Renal cortical epithelial cell (primary cell): ENCODE measurements at regions not wholly inside any gene's neighbourhood (a gene's known extent, or its start where the extent isn't known, plus 50 kb on each side); places are given as distances from the start of the nearest gene placed in this dataset.

ENCODE experiments used
- DNase-seq: peaks from one replicate; pipeline ENCODE4 v3.0.0-alpha.2; 2011; ENCODE audit warnings: low read depth

DNA sequence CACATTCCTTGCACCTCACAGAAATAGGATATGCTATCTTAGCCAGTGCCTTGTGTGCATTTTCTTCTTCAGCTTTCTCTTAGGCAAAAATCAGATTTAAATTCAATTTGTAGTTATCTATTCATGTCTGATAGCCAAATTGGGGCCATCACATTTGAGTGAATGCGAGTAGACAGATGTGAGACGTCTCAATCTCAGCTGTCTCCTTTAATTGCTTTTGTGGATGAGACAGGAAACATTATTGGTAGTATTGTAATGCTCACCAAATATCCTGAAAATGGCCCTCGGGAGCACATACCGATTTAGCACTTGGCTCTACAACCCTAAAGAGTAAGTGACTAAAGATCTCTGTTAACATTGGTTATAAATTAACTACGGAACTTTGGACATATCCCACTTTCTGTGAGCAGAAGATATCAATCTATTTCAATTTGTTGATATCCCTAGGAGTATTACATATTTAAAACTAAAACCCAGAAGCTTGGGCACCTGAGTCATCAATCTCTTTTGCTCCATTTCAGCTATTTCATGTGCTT lies 1012.5 kb upstream of the TMEM132C start:
- no peak for DNase-seq

DNA sequence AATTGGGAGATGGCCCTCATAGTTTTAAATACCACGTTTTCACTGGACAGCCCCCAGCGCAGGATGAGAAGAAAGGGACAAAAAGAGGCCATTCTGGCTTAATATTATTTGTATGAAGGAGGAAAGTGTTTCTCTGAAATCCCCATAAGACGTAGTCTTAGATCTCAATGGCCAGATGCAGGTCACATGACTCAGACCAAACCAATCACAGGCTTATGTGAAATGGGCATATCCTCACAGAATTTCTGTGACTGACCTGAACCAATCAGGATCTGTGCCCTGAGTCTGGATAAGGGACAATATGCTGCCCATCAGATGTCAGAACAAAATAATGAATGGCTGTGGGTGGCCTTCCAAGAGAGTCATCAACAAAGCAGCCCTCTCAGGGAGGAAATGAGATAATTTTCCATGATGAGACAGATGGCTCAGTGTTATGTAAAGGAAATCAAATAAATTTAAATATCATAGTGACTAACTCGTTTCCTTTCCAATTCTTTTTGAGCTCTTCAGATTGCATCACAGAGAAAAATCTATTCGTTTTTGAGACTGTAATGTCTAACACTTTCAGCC lies 1009.5 kb upstream of the TMEM132C start:
- DNase-seq, result no peak

DNA sequence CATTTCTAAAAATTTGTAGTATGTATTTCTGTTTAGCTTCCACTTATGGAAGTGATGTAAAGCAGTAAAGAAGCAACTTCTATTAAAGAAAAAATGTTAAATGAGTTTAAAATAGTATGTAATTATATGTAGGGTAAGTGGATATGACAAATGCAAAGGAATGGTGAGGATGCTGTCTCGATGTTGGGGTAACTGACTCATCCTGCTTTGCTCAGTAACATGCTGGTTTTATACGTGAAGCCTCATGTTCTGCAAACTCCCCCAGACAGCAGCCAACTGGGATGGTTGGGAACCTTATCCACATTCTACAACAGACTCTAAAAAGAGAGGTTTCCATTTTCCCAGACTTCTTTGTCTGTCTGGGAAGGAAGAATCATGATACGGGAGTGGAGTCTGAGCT lies 1006.4 kb upstream of the TMEM132C start:
- DNase-seq, result no peak

DNA sequence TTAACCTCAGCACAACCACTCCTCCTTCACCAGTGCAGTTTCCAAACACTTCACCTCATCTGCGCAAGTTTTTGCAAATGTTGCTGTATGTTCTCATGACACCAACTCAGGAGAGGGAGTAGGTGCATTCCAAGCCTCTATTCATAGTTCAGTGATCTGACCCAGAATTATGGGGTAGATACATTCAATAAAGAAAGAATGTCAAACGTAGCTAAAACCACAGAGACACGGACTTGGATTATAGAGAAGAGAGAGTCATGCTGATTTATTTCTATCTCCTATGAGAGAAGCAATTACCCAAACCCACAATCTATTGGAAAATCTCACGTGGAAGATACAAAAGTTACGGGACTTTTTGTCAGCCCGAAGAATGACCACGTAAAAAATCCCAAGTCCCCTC lies 1006.0 kb upstream of the TMEM132C start:
- no peak for DNase-seq

DNA sequence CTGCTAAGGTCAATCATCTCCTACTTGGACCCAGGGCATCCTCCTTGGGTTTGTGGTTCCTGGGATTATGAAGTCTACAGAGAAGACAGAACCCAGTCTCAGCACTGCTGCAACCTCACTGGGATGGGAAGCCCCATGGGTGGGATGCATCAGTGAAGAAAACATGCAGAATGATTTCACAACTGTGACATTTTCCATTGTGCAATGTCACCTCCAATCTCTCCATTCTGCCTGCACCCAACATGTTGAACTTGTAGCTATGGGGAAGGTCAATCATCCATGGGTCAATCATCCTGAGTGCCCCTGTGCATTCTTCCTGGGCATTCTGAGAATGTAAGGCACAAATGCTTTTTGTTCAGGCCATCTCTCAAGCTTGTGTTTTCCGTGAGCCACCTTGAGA lies 1004.4 kb upstream of the TMEM132C start:
- no peak for DNase-seq

DNA sequence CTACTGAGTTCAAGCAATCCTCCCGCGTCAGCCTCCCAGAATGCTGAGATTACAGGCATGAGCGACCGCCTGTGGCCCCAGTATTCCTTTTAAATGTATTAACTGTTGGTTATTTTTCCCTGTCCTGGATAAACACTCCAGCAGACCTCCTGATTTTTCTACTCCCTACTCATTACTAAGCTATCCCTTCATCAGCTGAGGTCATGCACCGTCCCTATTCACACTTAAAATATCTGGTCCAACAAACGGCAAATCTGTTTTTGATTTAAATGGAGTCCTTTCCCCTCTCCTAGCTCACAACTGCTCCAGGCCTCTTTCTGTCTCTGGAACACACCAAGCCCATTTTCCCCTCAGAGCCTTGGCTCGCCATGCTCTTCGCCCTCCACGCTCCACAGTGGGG lies 1003.3 kb upstream of the TMEM132C start:
- no peak for DNase-seq

DNA sequence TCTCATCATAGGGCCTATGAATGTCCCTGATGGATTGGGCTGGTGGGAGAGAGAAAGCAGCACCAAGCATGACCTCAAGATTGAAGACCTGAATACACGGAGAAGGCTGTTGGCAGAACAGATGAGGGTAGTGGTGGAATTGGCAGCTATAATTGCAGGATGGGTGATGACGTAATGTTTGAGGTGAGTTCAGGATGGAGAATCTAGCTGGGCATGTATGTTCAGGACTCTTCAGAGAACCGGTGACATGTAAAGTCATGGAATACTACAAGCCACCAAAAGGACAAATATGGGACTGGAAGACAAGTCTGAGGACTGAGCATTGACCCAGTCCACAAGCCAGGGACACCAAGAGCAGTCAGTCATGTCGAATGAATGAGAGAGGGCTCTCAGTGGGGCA lies 999.8 kb upstream of the TMEM132C start:
- no peak for DNase-seq

DNA sequence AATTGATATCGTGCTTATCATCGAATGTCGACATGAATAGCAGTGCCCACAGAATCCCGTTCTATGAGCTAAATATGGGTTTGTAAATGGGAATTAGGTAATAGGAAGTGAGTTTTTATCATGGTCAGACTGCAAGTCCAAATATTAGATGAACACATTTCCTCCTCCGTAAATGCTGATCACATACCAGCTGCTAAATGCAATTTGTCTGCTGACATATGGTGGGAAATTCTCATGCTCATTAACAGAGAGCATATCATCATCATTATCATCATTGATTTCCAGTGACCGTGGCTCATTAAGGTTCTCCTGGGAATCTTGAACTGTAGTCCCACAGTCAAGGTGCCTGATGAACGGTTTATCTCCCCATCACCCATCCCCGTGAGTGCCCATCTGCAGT lies 998.8 kb upstream of the TMEM132C start:
- no peak for DNase-seq

DNA sequence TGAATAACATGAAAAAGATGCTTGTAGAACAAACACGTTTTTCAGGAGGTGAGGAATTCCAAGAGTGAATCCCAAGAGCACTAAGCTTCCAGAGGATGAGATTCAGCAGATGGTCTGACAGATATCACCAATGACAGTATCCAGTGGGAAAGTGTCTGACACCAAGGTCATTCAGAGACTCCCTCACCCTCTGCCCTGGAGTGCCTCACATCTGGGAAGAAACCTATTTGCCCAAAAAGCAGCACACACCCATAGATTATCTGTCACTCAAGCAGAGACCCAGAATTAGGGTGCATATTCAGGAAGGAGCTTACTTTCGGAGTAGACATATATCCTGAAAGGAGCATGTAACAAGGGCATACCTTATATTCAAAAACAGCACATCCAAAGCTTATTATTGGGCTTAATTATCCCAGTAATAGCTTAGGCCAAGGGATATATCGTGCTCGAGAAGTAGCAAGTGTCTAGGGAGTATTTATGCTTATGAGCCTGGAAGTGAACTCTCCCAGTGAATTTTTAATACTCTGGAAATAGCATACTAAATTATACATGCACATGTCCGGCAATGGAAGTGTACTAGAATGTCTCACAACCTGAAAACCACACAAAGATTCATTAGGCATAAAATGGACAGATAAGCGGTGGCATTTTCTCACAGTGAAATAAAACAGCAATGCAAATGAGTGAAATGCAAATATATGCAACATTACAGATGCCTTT lies 998.1 kb upstream of the TMEM132C start:
- no peak for DNase-seq

DNA sequence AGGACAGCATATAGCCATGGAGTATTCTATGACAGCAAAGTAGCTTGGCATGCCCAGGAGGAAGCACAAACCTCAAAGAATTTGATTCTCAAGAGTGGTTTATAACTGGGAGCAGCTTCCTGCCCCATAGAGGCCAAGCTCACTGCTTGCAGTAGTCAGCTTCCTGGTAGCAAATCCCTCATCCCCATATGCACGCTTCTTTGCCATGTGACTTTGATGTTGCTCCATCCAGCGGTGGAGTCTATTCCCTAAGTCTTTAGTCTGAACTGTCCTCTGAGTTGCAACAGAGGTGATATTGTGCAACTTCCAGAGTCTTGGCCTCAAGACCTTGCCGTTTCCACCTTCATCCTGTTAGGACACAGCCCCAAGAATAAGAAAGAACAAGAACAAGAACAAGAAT lies 996.8 kb upstream of the TMEM132C start:
- peak; percentile 82 for DNase-seq

DNA sequence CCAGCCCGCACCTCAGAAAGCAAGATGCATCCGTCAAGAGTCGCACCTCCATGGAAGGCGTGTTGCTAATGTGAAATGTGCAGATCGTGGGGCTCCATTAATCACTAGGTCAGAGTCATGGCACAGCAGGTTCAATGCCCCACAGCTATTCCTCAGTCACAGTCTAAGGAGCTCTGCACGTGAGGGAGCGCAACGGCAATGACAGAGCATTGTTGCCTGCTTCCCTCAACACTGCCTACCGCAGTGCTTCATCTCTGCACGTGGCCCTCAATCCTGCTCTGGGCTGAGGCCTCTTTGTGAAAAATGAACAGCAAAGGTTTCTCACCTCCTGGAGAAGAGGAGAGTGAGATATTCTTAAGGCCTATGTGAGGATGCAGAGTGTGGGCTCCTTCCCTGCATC lies 995.2 kb upstream of the TMEM132C start:
- DNase-seq, result no peak

DNA sequence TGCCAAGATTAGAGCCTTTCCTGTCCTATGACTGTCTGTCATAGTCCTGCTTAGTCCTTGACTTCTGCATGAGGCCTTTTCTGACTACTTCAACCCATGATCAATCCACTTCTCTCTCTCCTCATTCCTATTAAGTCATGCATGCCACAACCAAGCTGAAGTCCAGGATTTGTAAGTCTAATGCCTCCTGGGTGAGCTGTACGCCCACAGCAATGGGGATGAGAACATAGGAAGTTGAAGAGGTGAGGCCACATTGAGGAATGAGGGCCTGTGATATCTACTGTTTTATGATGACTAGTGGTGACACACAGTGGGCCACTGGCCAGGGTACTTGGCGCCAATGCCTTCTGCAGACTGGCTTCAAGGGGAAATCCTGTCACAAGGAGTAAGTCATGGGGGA lies 994.1 kb upstream of the TMEM132C start:
- peak; percentile 95 for DNase-seq

DNA sequence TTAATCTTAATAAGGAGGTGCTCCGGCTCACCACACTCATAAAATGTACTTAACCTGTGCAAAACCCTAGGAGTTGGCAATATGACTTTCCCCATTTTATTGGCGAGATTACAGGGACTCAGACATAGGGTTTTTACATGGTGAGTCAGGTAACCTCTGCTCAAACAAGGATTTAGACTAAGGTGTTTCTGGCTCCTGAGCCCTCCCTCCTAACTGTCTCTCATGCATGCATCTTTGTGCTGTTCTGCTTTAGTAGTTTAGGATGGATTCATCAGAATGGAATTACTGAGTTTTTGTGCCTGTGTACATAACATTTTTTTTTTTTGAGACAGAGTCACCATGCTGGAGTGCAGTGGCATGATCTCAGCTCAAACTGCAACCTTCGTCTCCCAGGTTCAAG lies 993.3 kb upstream of the TMEM132C start:
- peak; percentile 92 for DNase-seq

DNA sequence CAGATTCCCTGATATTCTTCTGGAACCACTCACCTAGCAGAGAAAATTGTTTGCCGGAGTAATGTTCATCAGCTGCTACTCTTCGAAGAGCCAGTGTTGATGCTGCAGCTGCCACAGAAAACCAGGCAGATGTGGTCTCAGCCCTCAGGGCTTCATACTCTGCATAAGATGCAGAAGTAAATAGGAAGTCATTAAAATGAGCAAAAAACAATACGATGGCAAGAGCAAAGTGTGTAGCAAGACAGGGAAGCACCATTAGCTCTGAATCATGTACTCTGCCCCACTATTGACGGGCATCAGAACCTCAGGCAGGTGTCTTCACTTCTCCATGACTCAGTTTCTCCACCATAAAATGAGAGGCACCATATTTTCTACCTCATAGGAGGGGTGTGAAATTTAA lies 991.6 kb upstream of the TMEM132C start:
- no peak for DNase-seq

DNA sequence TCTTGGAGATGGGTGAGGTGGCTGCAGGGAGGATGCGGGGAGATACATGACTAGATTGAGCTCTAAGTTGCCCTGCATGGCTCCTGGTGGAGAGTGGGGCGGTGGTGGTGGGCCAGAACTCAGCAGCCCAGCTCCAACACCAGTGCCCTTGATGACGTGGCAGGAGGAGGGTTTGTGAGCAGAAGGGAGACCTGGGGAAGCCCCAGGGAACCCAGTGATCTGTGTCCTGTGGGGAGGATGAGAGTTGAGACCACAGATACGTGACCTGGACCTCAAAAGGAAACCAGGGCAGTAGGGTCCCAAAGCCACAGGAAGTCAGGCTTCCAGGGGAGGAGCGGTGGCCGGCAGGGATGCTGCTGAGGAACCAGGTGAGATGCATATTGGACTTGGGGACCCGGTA lies 989.1 kb upstream of the TMEM132C start:
- peak; percentile 52 for DNase-seq

DNA sequence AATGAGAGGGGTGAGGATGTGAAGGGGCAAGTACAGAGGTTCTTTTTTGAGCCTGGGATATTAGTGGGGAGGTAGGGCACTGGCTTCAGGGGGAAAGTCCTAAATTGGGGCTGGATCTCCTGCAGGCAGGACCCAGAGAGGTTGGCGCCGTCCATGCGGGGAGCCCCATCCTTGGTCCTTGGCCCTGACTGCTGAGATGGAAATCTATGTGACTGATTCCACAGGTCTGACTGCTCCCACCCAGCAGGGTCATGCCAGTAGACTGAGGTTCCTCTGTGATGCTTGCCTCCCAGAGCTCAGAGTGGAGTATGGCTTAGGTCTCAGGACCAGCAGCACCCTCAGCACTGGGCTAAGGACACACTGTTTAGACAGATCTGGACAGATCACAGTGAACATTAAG lies 988.6 kb upstream of the TMEM132C start:
- no peak for DNase-seq

DNA sequence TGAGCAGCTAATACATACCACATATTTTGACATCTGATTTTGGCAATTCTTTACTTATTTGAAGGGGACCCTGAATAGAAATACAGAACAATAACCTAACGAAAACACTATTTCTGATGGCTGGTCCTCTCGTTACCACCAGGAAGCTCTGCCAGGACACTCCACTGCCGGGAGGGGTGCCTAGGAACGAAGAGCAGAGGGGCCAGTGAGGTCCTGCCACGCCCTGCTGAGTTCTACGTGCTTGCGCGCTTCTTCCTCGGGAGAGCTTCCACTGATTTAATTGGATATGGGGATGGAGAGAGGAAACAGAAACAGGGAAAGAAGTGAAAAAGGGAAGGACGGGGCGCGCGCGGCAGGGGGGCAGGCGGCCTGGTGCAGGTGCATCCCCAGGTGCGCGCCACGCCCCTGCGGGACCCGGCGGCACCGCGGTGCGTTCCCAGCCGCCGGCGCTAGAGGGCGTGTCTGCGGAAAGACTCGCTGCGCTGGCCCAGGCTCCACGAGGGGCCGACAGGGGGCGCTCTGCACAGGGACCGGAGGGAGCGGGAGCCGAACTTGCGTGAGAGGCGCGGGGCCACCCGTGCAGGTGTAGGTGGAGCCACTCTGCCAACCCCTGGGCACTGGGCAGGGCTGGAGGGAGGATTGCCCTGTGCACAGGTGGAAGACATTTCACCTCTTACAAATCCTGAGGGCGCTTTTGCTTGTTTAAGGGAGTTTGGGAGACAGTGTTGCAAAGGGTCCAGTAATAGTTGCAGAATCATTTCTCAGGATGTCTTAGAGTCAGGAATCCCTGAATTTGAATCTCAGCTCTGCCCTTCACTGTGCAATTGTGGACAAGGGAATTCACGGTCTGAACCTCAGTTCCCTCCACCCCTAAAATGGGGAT lies 986.3 kb upstream of the TMEM132C start:
- DNase-seq, result no peak

DNA sequence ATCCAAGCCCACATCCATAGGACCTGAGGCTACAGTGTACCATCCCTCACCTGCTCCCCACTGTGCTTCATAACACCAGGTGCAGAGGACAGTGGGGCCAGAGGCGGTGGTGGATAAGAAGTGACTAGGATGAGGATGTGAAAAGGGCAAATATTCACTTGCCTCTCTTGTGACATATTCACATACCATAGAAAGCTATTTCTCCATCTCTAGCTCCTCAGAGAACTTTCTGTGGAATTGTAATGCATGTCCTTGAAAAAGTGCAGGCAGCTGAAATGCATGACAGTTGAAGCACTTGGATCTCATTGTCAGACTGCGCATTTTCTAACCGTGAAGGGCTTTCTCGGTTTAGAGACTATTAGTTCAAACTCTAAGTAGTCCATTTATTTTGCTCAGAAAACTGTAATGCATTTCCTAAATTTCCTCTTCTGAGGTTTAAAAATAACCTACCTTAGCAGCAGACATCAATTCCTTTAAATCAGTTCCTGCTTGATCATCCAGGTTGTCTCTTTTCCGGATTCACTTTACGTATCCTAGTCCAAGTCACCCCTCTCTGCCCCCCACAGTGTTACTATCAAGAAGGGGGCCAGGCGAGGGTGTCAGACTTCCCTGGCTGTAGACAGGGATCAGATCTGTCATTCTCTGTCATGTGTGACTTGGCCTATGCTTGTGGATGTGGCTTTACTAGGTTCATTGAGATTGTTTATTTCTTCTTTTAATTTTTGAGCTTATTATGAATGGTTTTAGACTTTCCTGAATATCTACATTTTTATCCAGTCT lies 984.0 kb upstream of the TMEM132C start:
- DNase-seq, result no peak

DNA sequence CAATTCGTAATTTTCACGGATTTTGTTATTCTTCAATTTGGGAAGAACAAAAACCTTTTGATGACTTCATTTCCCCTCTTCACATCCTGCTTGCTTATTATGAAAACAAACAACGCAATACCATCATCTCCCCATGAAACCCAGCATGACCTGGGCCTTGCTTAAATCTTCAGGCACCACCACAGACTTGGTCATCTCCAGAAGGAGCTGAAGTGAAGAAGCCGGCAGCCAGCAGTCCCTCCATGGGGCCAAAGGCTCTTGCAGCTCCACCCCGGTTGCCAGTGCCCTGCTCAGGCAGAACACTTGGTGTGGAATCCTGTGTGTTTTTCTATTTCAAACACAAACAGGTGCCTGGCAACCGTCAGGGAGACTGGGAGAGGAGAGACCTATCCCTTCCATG lies 982.9 kb upstream of the TMEM132C start:
- DNase-seq, result no peak

DNA sequence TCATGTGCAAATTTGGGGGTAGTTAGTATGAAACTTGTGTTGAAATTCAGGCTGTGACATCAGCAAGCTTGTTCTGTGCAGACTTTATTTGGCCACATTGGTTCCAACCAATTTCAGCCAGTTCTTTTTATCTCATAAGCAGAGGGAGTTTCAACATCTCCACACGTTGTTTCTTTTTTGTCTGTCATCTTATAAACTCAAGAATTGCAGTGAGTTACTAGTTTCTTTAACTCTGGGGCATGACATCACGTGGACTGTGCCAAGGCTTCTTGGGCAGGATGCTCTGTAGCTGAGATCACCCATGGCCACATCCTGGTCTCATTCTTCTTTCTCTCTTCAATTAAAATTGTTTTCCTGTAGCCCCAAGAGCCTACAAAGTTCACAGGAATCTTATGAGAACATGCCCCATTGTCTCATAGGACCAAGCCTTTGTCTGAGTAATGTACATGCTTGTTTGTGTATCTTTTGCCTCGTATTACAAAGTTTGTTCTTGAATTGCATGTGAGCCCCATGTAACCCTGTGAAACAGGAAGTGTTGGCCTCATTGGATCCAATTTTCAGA lies 982.0 kb upstream of the TMEM132C start:
- peak; percentile 90 for DNase-seq

DNA sequence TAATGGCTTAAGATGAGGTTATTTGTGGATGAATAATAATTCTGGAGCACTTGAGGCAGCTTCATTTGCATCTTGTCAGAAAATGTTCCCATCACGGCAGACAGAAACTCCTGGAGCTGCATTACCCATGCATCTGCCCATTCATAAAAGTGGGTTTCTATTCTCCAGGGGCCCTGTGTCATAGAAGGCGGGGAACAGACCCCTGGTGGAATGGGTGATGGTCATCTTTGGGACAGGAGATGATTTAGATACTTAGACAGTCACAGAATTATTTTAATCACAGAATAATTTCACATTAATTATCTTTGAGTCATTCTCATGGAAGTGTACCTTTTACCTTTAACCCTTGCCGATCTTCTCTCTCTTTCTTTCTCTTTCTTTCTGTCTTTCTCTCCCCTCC lies 980.7 kb upstream of the TMEM132C start:
- no peak for DNase-seq

DNA sequence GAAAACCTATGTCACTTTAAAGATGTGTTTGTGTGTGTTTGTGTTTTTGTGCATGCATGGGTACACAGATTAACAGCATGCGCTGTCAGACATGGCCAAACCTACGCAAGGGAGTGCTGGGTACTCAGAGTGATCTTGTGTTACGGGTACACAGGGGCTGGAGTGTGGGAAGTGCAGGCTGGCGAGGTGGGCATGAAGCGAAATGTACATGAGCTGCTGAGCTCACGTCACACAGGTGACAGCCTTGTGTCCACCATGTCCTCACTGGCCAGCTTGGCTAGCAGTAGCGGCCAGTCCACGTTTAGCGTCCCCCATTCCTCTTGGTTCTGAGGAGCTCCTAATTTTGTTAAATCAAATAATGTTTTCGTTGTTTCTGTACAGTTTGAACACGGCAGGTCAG lies 979.7 kb upstream of the TMEM132C start:
- no peak for DNase-seq
